ENCODE measurements at regions not wholly inside any gene's neighbourhood (a gene's known extent, or its start where the extent isn't known, plus 50 kb on each side); places are given as distances from the start of the nearest gene placed in this dataset.
A peak's percentile ranks its signal among the peaks of the same experiment; 100 is the strongest.

- no peaks in the 10 kb centered on the region for H4K20me1 ChIP-seq (ENCODE audit: low read depth)
- Mint-ChIP-seq H3K27ac (no peak overlapping the region), H3K9me3 (peaks cover 13% of the 10 kb centered on the region), H3K4me1 (peaks cover 31% of the 10 kb centered on the region), H3K27me3 (ENCODE audit: insufficient read depth, low read depth) (peaks cover 9% of the 10 kb centered on the region), H3K4me3 (no peak overlapping the region), H3K36me3 (peaks cover 3% of the 10 kb centered on the region)
- TF ChIP-seq EZH2phosphoT487 (IDR thresholded peaks at IDR 0.05) (no peak), CTCF (IDR thresholded peaks at IDR 0.05) (no peak), EZH2 (IDR thresholded peaks at IDR 0.05) (no peak)
- no peak overlapping the region for H3K27ac ChIP-seq
- no peaks in the 10 kb centered on the region for H3F3A ChIP-seq (ENCODE audit: low read depth)
- no peaks in the 10 kb centered on the region for H3K4me1 ChIP-seq
- H3K9ac ChIP-seq: no peak overlapping the region
- no peaks in the 10 kb centered on the region for H3K79me2 ChIP-seq (ENCODE audit: low read depth)
- H3K9me3 ChIP-seq (ENCODE audit: low read depth): no peaks in the 10 kb centered on the region
- H3K4me2 ChIP-seq: no peak overlapping the region
- H2AFZ ChIP-seq (replicated peaks): no peak overlapping the region
- no peaks in the 10 kb centered on the region for H3K36me3 ChIP-seq
- H3K27me3 ChIP-seq: no peaks in the 10 kb centered on the region
- no peak overlapping the region for H3K4me3 ChIP-seq
- no peak for DNase-seq (ENCODE audit: low spot score)
Observed at GRCh38 chr5:125228363-125229070, 482.1 kb upstream of the ZNF608 start.

GRCh38 chr5:125229556-125229955, 483.1 kb upstream of the ZNF608 start:
- H3K27me3 ChIP-seq: no peaks in the 10 kb centered on the region
- Mint-ChIP-seq H3K36me3 (peaks cover 3% of the 10 kb centered on the region), H3K9me3 (peaks cover 13% of the 10 kb centered on the region), H3K4me3 (no peak overlapping the region), H3K27me3 (ENCODE audit: insufficient read depth, low read depth) (peaks cover 9% of the 10 kb centered on the region), H3K4me1 (peaks cover 37% of the 10 kb centered on the region), H3K27ac (no peak overlapping the region)
- H3F3A ChIP-seq (ENCODE audit: low read depth): no peaks in the 10 kb centered on the region
- no peak overlapping the region for H3K27ac ChIP-seq
- no peak overlapping the region for H3K9ac ChIP-seq
- no peak for DNase-seq (ENCODE audit: low spot score)
- no peak overlapping the region for H2AFZ ChIP-seq (replicated peaks)
- H3K4me1 ChIP-seq: no peaks in the 10 kb centered on the region
- H3K9me3 ChIP-seq (ENCODE audit: low read depth): no peaks in the 10 kb centered on the region
- no peak overlapping the region for H3K4me3 ChIP-seq
- H4K20me1 ChIP-seq (ENCODE audit: low read depth): no peaks in the 10 kb centered on the region
- TF ChIP-seq EZH2phosphoT487 (IDR thresholded peaks at IDR 0.05) (no peak), EZH2 (IDR thresholded peaks at IDR 0.05) (no peak), CTCF (IDR thresholded peaks at IDR 0.05) (no peak)
- no peaks in the 10 kb centered on the region for H3K36me3 ChIP-seq
- no peak overlapping the region for H3K4me2 ChIP-seq
- no peaks in the 10 kb centered on the region for H3K79me2 ChIP-seq (ENCODE audit: low read depth)

DNA sequence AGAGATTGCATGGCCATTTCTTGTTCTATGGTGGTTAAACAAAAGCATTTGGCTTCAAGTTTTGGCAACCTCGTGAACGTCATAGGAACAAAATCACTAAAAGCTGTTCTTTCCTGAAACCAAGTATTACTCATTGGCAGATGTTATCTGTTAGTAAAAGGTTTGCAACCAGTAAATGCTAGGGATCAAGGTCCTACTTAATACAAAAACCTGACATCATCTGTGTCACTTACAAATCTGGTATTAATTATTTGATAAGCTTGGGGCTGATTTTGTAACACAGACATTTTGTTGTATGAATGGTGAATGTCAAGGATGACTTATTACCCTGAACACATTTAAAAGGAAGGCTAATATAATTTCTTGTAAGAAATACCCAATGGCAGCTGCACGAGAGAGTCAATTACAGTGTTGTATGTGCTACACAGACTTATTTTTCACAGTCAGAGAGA, 486.4 kb upstream of the ZNF608 start:
- Mint-ChIP-seq H3K27ac (peak overlapping the region; percentile 10), H3K27me3 (ENCODE audit: insufficient read depth, low read depth) (peaks cover 5% of the 10 kb centered on the region), H3K9me3 (peaks cover 11% of the 10 kb centered on the region), H3K4me1 (peaks cover 44% of the 10 kb centered on the region), H3K36me3 (peaks cover 1% of the 10 kb centered on the region), H3K4me3 (no peak overlapping the region)
- no peak for DNase-seq (ENCODE audit: low spot score)
- H3K27me3 ChIP-seq: no peaks in the 10 kb centered on the region
- H3F3A ChIP-seq (ENCODE audit: low read depth): no peaks in the 10 kb centered on the region
- H3K4me2 ChIP-seq: no peak overlapping the region
- no peaks in the 10 kb centered on the region for H3K9me3 ChIP-seq (ENCODE audit: low read depth)
- no peak overlapping the region for H3K27ac ChIP-seq
- no peaks in the 10 kb centered on the region for H4K20me1 ChIP-seq (ENCODE audit: low read depth)
- no peak overlapping the region for H2AFZ ChIP-seq (replicated peaks)
- H3K9ac ChIP-seq: no peak overlapping the region
- H3K4me3 ChIP-seq: no peak overlapping the region
- H3K4me1 ChIP-seq: peaks cover 2% of the 10 kb centered on the region
- H3K36me3 ChIP-seq: no peaks in the 10 kb centered on the region
- no peak for TF ChIP-seq EZH2 (IDR thresholded peaks at IDR 0.05)
- no peak for TF ChIP-seq EZH2phosphoT487 (IDR thresholded peaks at IDR 0.05)
- no peak for TF ChIP-seq CTCF (IDR thresholded peaks at IDR 0.05)
- H3K79me2 ChIP-seq (ENCODE audit: low read depth): no peaks in the 10 kb centered on the region
